Osteoblast (primary cell): ENCODE measurements at regions not wholly inside any gene's neighbourhood (a gene's known extent, or its start where the extent isn't known, plus 50 kb on each side); places are given as distances from the start of the nearest gene placed in this dataset.

Source experiments
- DNase-seq: peaks from one replicate; pipeline ENCODE4 v3.0.0; 2011; ENCODE audit warnings: low spot score, mixed read lengths; ENCODE audit not compliant: insufficient read length; ENCODE audit errors: missing footprints
- H2AFZ ChIP-seq: 2 replicates; pipeline ENCODE4 v1.6.0; 2011; ENCODE audit warnings: mild to moderate bottlenecking, low read length
- H3K27ac ChIP-seq: 2 replicates; pipeline ENCODE4 v1.5.1; 2011; ENCODE audit warnings: mild to moderate bottlenecking, low read depth, low read length, moderate library complexity
- H3K27me3 ChIP-seq: 2 replicates; pipeline ENCODE4 v1.6.0; 2012; ENCODE audit warnings: mild to moderate bottlenecking, control low read depth, inconsistent platforms, low read length, moderate library complexity; ENCODE audit not compliant: insufficient read depth
- H3K36me3 ChIP-seq: 2 replicates; pipeline ENCODE4 v1.5.1; 2011; ENCODE audit warnings: mild to moderate bottlenecking, low read length, control low read depth, moderate library complexity; ENCODE audit not compliant: insufficient read depth
- H3K4me1 ChIP-seq: 2 replicates; pipeline ENCODE4 v1.5.1; 2011; ENCODE audit warnings: mild to moderate bottlenecking, low read length, control low read depth, moderate library complexity; ENCODE audit not compliant: insufficient read depth
- H3K4me2 ChIP-seq: 2 replicates; pipeline ENCODE4 v1.6.0; 2011; ENCODE audit warnings: mild to moderate bottlenecking, low read length; ENCODE audit not compliant: insufficient read depth
- H3K4me3 ChIP-seq: fragments of 200-600 bp; sonication (generic); 3 replicates; pipeline ENCODE4 v1.5.1; 2012; ENCODE audit warnings: mild to moderate bottlenecking, low read length, inconsistent platforms; ENCODE audit not compliant: insufficient read depth
- H3K79me2 ChIP-seq: 2 replicates; pipeline ENCODE4 v1.6.0; 2012; ENCODE audit warnings: mild to moderate bottlenecking, low read length, control low read depth, inconsistent platforms; ENCODE audit not compliant: insufficient read depth
- H3K9me3 ChIP-seq: 2 replicates; pipeline ENCODE4 v1.5.1; 2011; ENCODE audit warnings: low read depth, low read length, control low read depth
- H4K20me1 ChIP-seq: 2 replicates; pipeline ENCODE4 v1.6.0; 2012; ENCODE audit warnings: mild to moderate bottlenecking, low read length, control low read depth; ENCODE audit not compliant: insufficient read depth
- CTCF ChIP-seq: IDR thresholded peaks from 2 replicates; pipeline ENCODE4 v1.5.1; 2011; ENCODE audit warnings: mild to moderate bottlenecking, low read depth, low read length, moderate library complexity; ENCODE audit errors: extremely low read depth

GRCh38 chr10:78815702-78816334 is 252.9 kb upstream of the ZMIZ1 start:
- Histone ChIP-seq H3K4me2 (no peak overlapping the region), H3K9me3 (peaks cover 3% of the 10 kb centered on the region), H3K4me3 (no peak overlapping the region), H3K27ac (no peak overlapping the region), H3K4me1 (no peaks in the 10 kb centered on the region), H2AFZ (no peak overlapping the region), H4K20me1 (no peaks in the 10 kb centered on the region), H3K36me3 (no peaks in the 10 kb centered on the region), H3K27me3 (peaks cover 48% of the 10 kb centered on the region), H3K79me2 (no peaks in the 10 kb centered on the region)
- no peak for TF ChIP-seq CTCF
- DNase-seq = no peak

GRCh38 chr10:78817361-78817760 is 251.4 kb upstream of the ZMIZ1 start:
- no peak overlapping the region for H2AFZ ChIP-seq
- no peak for TF ChIP-seq CTCF
- no peak overlapping the region for H3K27ac ChIP-seq
- H3K79me2 ChIP-seq = no peaks in the 10 kb centered on the region
- no peaks in the 10 kb centered on the region for H4K20me1 ChIP-seq
- no peaks in the 10 kb centered on the region for H3K36me3 ChIP-seq
- no peak for DNase-seq
- no peaks in the 10 kb centered on the region for H3K9me3 ChIP-seq
- H3K4me1 ChIP-seq = no peaks in the 10 kb centered on the region
- no peak overlapping the region for H3K4me2 ChIP-seq
- peaks cover 35% of the 10 kb centered on the region for H3K27me3 ChIP-seq
- no peak overlapping the region for H3K4me3 ChIP-seq

GRCh38 chr10:78817804-78818203 is 251.0 kb upstream of the ZMIZ1 start:
- no peak overlapping the region for H3K27ac ChIP-seq
- DNase-seq = no peak
- no peaks in the 10 kb centered on the region for H3K4me1 ChIP-seq
- H3K36me3 ChIP-seq = no peaks in the 10 kb centered on the region
- no peaks in the 10 kb centered on the region for H4K20me1 ChIP-seq
- no peaks in the 10 kb centered on the region for H3K9me3 ChIP-seq
- no peak overlapping the region for H3K4me2 ChIP-seq
- H3K4me3 ChIP-seq = no peak overlapping the region
- TF ChIP-seq CTCF = no peak
- peaks cover 31% of the 10 kb centered on the region for H3K27me3 ChIP-seq
- no peak overlapping the region for H2AFZ ChIP-seq
- no peaks in the 10 kb centered on the region for H3K79me2 ChIP-seq

- Histone ChIP-seq H3K27ac (no peak overlapping the region), H4K20me1 (no peaks in the 10 kb centered on the region), H3K4me2 (no peak overlapping the region), H3K36me3 (no peaks in the 10 kb centered on the region), H2AFZ (no peak overlapping the region), H3K4me3 (no peak overlapping the region), H3K4me1 (no peaks in the 10 kb centered on the region), H3K27me3 (peaks cover 34% of the 10 kb centered on the region), H3K79me2 (no peaks in the 10 kb centered on the region), H3K9me3 (no peaks in the 10 kb centered on the region)
- TF ChIP-seq CTCF = no peak
- no peak for DNase-seq
Measured at GRCh38 chr10:78819361-78820006, 249.3 kb upstream of the ZMIZ1 start.
